COR-L47 (cell line): ENCODE measurements at regions not wholly inside any gene's neighbourhood (a gene's known extent, or its start where the extent isn't known, plus 50 kb on each side); places are given as distances from the start of the nearest gene placed in this dataset.

Experiments used
- DNase-seq: peaks from one replicate; lab custom pipeline; 2025; lab: John Stamatoyannopoulos, UW

- DNase-seq: no peak
Observed at GRCh38 chr2:217749008-217749407, 253.8 kb downstream of the TNS1 start.

- DNase-seq: no peak
Observed at GRCh38 chr2:217746808-217747207, 256.0 kb downstream of the TNS1 start.

GRCh38 chr2:217743966-217744761 lies 258.6 kb downstream of the TNS1 start:
- DNase-seq: no peak

GRCh38 chr2:217743407-217743806 lies 259.4 kb downstream of the TNS1 start:
- no peak for DNase-seq

GRCh38 chr2:217742841-217743240 lies 260.0 kb downstream of the TNS1 start:
- no peak for DNase-seq

GRCh38 chr2:217742276-217742675 lies 260.5 kb downstream of the TNS1 start:
- DNase-seq: no peak

- DNase-seq: no peak
Observed at GRCh38 chr2:217741381-217741955, 261.3 kb downstream of the TNS1 start.

- no peak for DNase-seq
Observed at GRCh38 chr2:217740756-217741155, 262.0 kb downstream of the TNS1 start.

- no peak for DNase-seq
Observed at GRCh38 chr2:217740178-217740577, 262.6 kb downstream of the TNS1 start.

- DNase-seq: no peak
Observed at GRCh38 chr2:217739741-217740140, 263.1 kb downstream of the TNS1 start.

GRCh38 chr2:217738061-217738460 lies 264.7 kb downstream of the TNS1 start:
- DNase-seq: no peak

GRCh38 chr2:217736776-217737550 lies 265.8 kb downstream of the TNS1 start:
- no peak for DNase-seq

- no peak for DNase-seq
Observed at GRCh38 chr2:217735899-217736298, 266.9 kb downstream of the TNS1 start.

GRCh38 chr2:217735034-217735433 lies 267.8 kb downstream of the TNS1 start:
- DNase-seq: no peak

- no peak for DNase-seq
Observed at GRCh38 chr2:217733461-217733860, 269.3 kb downstream of the TNS1 start.

GRCh38 chr2:217732992-217733391 lies 269.8 kb downstream of the TNS1 start:
- no peak for DNase-seq

GRCh38 chr2:217731805-217732204 lies 271.0 kb downstream of the TNS1 start:
- no peak for DNase-seq

- peak; percentile 13 for DNase-seq
Observed at GRCh38 chr2:217729421-217730053, 273.3 kb downstream of the TNS1 start.

- DNase-seq: no peak
Observed at GRCh38 chr2:217727801-217728200, 275.0 kb downstream of the TNS1 start.

- no peak for DNase-seq
Observed at GRCh38 chr2:217725409-217725808, 277.4 kb downstream of the TNS1 start.

- no peak for DNase-seq
Observed at GRCh38 chr2:217724471-217724870, 278.3 kb downstream of the TNS1 start.

- no peak for DNase-seq
Observed at GRCh38 chr2:217723981-217724380, 278.8 kb downstream of the TNS1 start.
